GM18873 (cell line): ENCODE measurements at regions not wholly inside any gene's neighbourhood (a gene's known extent, or its start where the extent isn't known, plus 50 kb on each side); places are given as distances from the start of the nearest gene placed in this dataset.

Experiments
- ATAC-seq: cut with Tn5 transposase; IDR thresholded peaks from one replicate; pipeline ENCODE4 v1.9.1; 2021; ENCODE audit warnings: mild to moderate bottlenecking, moderate library complexity, moderate number of reproducible peaks; ENCODE audit not compliant: unreplicated experiment, low FRiP score

GRCh38 chr4:168021666-168022065 is 70.7 kb upstream of the ANXA10 start:
- ATAC-seq, result no peak

GRCh38 chr4:168028568-168028967 is 63.8 kb upstream of the ANXA10 start:
- no peak for ATAC-seq

- ATAC-seq, result no peak
Measured at GRCh38 chr4:168028970-168029597, 63.3 kb upstream of the ANXA10 start.

GRCh38 chr4:168037676-168038075 is 54.7 kb upstream of the ANXA10 start:
- ATAC-seq, result no peak

- no peak for ATAC-seq
Measured at GRCh38 chr4:168039593-168039992, 52.7 kb upstream of the ANXA10 start.
